Neural cell (in vitro differentiated cells): ENCODE measurements at regions not wholly inside any gene's neighbourhood (a gene's known extent, or its start where the extent isn't known, plus 50 kb on each side); places are given as distances from the start of the nearest gene placed in this dataset.

Experiments
- H2AFZ ChIP-seq: fragments of 200-600, 300-800 bp; sonication (generic), shearing (Covaris generic); 2 replicates; pipeline ENCODE4 v1.6.0; 2014; ENCODE audit warnings: low read depth, mild to moderate bottlenecking, antibody characterized with exemption, low read length, moderate library complexity
- H3F3A ChIP-seq: fragments of 200-600 bp; shearing (Covaris generic); 2 replicates; pipeline ENCODE4 v1.6.1; 2016; ENCODE audit warnings: mild to moderate bottlenecking, moderate library complexity, mixed read lengths, antibody characterized with exemption, low read length; ENCODE audit not compliant: insufficient read depth, poor library complexity, severe bottlenecking
- H3K27ac ChIP-seq: fragments of 200-600, 300-800 bp; sonication (generic), shearing (Covaris generic); 2 replicates; pipeline ENCODE4 v1.5.1; 2014; ENCODE audit warnings: mild to moderate bottlenecking, low read length, moderate library complexity
- H3K27me3 ChIP-seq: fragments of 300-800, 200-600 bp; sonication (generic), shearing (Covaris generic); 2 replicates; pipeline ENCODE4 v1.6.0; 2014; ENCODE audit warnings: mild to moderate bottlenecking, low read depth, low read length, moderate library complexity; ENCODE audit not compliant: insufficient read depth
- H3K36me3 ChIP-seq: fragments of 300-800, 200-600 bp; sonication (generic), shearing (Covaris generic); 2 replicates; pipeline ENCODE4 v1.5.1; 2014; ENCODE audit warnings: mild to moderate bottlenecking, antibody characterized with exemption, low read length, moderate library complexity; ENCODE audit not compliant: insufficient read depth
- H3K4me2 ChIP-seq: fragments of 300-800, 200-600 bp; sonication (generic), shearing (Covaris generic); 2 replicates; pipeline ENCODE4 v1.6.0; 2014; ENCODE audit warnings: mild to moderate bottlenecking, low read length
- H3K4me3 ChIP-seq: fragments of 300-800, 200-600 bp; sonication (generic), shearing (Covaris generic); 2 replicates; pipeline ENCODE4 v1.5.1; 2014; ENCODE audit warnings: mild to moderate bottlenecking, low read length, moderate library complexity
- H3K79me2 ChIP-seq: fragments of 200-600 bp; shearing (Covaris generic); replicated peaks from 2 replicates; pipeline ENCODE4 v1.6.0; 2014; ENCODE audit warnings: mild to moderate bottlenecking, low read length, moderate library complexity; ENCODE audit not compliant: insufficient read depth
- H3K9ac ChIP-seq: fragments of 300-800, 200-600 bp; sonication (generic), shearing (Covaris generic); 2 replicates; pipeline ENCODE4 v1.6.1; 2016; ENCODE audit warnings: mild to moderate bottlenecking, low read length, mixed read lengths
- H3K9me2 ChIP-seq: fragments of 200-600 bp; shearing (Covaris generic); 2 replicates; pipeline ENCODE4 v1.6.1; 2016; ENCODE audit warnings: mild to moderate bottlenecking, low read length, mixed read lengths; ENCODE audit not compliant: insufficient read depth
- H3K9me3 ChIP-seq: fragments of 200-600, 300-800 bp; sonication (generic), shearing (Covaris generic); 2 replicates; pipeline ENCODE4 v1.6.1; 2016; ENCODE audit warnings: mild to moderate bottlenecking, mixed run types, low read length, moderate library complexity, mixed read lengths
- H4K20me1 ChIP-seq: fragments of 200-600 bp; shearing (Covaris generic); 2 replicates; pipeline ENCODE4 v1.6.1; 2016; ENCODE audit warnings: mild to moderate bottlenecking, mixed run types; ENCODE audit not compliant: insufficient read depth
- MXI1 ChIP-seq: fragments of 450-650 bp; conservative IDR thresholded peaks from 2 replicates; pipeline ENCODE4 v1.6.1; 2014; ENCODE audit warnings: antibody characterized with exemption, mild to moderate bottlenecking; ENCODE audit not compliant: poor library complexity, severe bottlenecking
- RAD21 ChIP-seq: fragments of 450-650 bp; conservative IDR thresholded peaks from 2 replicates; pipeline ENCODE4 v1.6.1; 2014; ENCODE audit warnings: antibody characterized with exemption, mild to moderate bottlenecking, moderate library complexity
- REST ChIP-seq: IDR thresholded peaks from 2 replicates; pipeline ENCODE4 v1.6.1; 2012; ENCODE audit warnings: borderline replicate concordance
- SMC3 ChIP-seq: fragments of 450-650 bp; conservative IDR thresholded peaks from 2 replicates; pipeline ENCODE4 v1.6.1; 2014; ENCODE audit warnings: antibody characterized with exemption, mild to moderate bottlenecking, moderate library complexity; ENCODE audit not compliant: poor library complexity
- TAF1 ChIP-seq: IDR thresholded peaks from 2 replicates; pipeline ENCODE4 v1.6.1; 2012; ENCODE audit warnings: low read depth
- TF ChIP-seq, protein P1 (sequence below): fragments of 450-650 bp; IDR thresholded peaks from 2 replicates; pipeline ENCODE4 v1.5.1; 2014; ENCODE audit warnings: antibody characterized with exemption, mild to moderate bottlenecking, moderate library complexity; ENCODE audit not compliant: poor library complexity, severe bottlenecking

DNA sequence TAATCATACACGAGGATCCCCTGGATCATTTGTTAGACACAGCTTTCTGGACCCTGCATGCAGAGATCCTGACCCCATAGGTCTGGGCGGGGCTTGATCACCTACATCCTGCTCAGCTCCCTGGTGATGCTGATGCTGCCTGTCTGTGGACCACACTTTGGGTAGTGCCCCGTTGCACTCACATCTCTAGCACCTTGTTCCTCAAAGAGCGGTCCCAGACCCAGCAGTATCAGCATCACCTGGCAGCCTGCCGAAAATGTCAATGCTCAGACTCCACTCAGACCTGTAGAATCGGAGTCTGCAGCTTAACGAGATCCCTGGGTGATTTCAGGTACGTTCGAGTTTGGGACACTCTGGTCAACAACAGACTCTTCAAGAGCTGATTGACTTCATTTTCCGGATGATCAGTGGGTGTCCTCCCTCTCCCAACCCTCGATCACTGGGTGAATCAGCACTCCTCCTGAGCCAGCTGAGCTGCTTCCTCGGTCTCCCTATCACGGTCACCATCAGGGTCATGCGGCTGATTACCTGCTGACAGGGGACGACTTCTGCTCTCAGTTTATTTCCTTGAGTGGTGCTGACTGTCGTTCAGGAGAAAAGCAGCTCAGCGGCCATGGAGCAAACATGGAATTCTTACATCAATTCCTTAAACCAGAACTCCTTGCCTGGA is 150.6 kb upstream of the RAB12 start:
- no peak overlapping the region for H3K27ac ChIP-seq
- no peaks in the 10 kb centered on the region for H3F3A ChIP-seq
- H4K20me1 ChIP-seq = no peaks in the 10 kb centered on the region
- H2AFZ ChIP-seq = no peak overlapping the region
- no peaks in the 10 kb centered on the region for H3K27me3 ChIP-seq
- H3K9ac ChIP-seq = no peak overlapping the region
- H3K9me2 ChIP-seq = no peaks in the 10 kb centered on the region
- H3K4me3 ChIP-seq = no peak overlapping the region
- no peaks in the 10 kb centered on the region for H3K9me3 ChIP-seq
- TF ChIP-seq MXI1 (no peak), TAF1 (no peak), RAD21 (no peak), REST (no peak), SMC3 (no peak)
- TF ChIP-seq, protein P1, sequence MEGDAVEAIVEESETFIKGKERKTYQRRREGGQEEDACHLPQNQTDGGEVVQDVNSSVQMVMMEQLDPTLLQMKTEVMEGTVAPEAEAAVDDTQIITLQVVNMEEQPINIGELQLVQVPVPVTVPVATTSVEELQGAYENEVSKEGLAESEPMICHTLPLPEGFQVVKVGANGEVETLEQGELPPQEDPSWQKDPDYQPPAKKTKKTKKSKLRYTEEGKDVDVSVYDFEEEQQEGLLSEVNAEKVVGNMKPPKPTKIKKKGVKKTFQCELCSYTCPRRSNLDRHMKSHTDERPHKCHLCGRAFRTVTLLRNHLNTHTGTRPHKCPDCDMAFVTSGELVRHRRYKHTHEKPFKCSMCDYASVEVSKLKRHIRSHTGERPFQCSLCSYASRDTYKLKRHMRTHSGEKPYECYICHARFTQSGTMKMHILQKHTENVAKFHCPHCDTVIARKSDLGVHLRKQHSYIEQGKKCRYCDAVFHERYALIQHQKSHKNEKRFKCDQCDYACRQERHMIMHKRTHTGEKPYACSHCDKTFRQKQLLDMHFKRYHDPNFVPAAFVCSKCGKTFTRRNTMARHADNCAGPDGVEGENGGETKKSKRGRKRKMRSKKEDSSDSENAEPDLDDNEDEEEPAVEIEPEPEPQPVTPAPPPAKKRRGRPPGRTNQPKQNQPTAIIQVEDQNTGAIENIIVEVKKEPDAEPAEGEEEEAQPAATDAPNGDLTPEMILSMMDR = no peak
- no peak overlapping the region for H3K4me2 ChIP-seq
- H3K79me2 ChIP-seq = no peaks in the 10 kb centered on the region
- no peaks in the 10 kb centered on the region for H3K36me3 ChIP-seq

- TF ChIP-seq TAF1 (no peak), MXI1 (no peak), RAD21 (no peak), REST (no peak)
- Histone ChIP-seq H3K9me2 (no peaks in the 10 kb centered on the region), H3K9me3 (no peaks in the 10 kb centered on the region), H3K4me3 (no peak overlapping the region), H3K4me2 (no peak overlapping the region), H2AFZ (no peak overlapping the region), H3K27ac (no peak overlapping the region), H4K20me1 (no peaks in the 10 kb centered on the region), H3K27me3 (no peaks in the 10 kb centered on the region), H3K79me2 (no peaks in the 10 kb centered on the region), H3F3A (no peaks in the 10 kb centered on the region), H3K9ac (no peak overlapping the region), H3K36me3 (no peaks in the 10 kb centered on the region)
These were observed 148.5 kb upstream of the RAB12 start for GRCh38 chr18:8460748-8461147.
